Activated CD4-positive, alpha-beta T cell treated with anti-CD3 and anti-CD28 coated beads, Interleukin-2, amount 50 U/mL, for 16 hours (primary cell): ENCODE measurements at regions not wholly inside any gene's neighbourhood (a gene's known extent, or its start where the extent isn't known, plus 50 kb on each side); places are given as distances from the start of the nearest gene placed in this dataset.

ENCODE experiments used
- DNase-seq: peaks from one replicate; pipeline ENCODE4 v3.0.0-alpha.2; 2020

DNA sequence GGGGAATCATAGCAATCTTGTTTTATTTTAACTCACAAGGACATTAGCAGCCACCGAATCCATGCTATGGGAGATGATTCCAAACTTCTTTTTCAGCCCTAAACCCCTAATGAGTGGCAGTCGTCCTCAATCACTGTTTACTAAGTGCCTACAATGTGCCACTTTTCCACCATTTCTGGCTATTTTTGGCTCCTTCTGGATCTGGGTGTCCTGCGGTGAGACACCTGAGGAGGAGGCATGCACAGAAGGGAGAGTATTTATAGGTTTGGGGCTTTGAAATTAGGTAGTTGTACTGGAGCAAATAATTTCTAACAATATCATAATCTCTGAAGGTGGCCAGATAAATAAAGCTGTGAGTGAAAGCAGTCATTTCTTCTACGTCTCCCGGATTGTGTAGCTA is 1125.6 kb downstream of the BCL11B start:
- no peak for DNase-seq

DNA sequence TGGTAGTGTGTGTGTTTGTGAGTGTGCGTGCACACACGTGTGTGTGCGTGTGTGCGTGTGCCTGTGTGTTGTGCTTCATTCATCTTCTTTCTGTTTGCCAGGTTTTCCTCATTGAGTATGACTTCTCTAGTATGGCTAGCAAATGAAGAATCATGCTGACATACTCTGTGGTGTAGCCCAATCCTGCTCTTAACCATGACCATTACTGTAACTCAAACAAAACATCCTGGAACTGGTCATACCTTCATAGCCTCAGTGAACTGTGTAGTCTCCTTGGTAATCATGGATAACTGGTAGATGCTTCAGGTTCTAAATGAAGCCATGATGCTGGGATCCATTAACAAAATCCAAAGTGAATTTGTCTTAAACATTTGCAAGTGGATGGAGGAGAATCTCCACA is 1117.7 kb downstream of the BCL11B start:
- no peak for DNase-seq

DNA sequence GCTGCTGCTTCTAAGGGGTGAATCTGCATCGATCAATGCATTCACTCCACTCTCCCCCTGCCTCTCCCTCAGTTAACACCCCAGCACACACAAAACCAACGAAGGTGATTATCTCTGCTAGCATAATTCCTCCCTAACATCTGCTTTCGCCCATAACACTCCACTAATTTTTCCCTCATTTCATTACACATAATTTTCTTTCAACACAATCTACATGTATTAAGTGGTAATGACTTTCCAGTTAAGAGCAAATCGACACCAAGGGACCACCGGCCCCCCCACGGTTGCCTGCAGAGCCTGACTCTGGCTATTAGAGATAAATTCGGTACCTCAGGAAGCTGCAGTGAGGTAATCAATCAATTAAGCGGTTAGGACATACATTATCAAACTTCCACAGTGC is 1115.6 kb downstream of the BCL11B start:
- DNase-seq: no peak

DNA sequence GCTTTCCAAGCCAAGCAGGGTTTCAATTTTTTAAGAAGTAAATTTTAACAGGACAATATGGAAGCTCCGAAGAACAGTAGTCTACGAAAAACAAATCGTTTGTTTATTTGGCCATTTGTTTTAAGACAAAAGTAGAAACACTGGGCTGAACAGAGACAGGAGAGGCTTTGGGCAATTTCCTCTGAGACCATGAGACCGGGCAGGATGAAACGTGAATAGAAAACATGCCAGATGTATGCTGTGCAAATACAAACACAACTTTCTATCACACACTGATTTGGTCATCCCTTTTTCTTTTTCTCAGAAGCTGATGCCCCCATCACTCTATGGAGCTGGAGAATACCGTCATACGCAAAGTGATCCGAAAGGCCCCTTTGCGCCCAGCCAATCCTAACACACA is 1111.1 kb downstream of the BCL11B start:
- DNase-seq: no peak

DNA sequence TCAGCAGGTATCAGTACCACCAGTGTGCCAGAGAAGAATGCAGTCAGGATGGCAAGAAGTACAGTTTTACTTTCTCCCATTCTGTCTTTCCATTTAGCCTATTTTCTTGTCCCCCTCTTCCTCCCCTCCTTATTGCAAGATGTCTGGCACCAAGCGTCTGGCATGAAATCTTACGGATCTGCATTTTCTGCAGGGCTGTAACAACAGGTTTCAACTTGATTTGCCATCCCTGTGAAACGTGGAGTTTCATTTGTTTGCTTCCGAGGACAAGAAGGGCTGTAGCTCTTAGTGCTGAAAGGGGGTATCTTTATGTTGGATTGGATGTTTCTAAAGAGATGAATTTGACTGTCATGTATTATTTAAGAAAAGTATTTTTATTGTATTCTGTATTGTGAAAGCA is 1110.6 kb downstream of the BCL11B start:
- no peak for DNase-seq

DNA sequence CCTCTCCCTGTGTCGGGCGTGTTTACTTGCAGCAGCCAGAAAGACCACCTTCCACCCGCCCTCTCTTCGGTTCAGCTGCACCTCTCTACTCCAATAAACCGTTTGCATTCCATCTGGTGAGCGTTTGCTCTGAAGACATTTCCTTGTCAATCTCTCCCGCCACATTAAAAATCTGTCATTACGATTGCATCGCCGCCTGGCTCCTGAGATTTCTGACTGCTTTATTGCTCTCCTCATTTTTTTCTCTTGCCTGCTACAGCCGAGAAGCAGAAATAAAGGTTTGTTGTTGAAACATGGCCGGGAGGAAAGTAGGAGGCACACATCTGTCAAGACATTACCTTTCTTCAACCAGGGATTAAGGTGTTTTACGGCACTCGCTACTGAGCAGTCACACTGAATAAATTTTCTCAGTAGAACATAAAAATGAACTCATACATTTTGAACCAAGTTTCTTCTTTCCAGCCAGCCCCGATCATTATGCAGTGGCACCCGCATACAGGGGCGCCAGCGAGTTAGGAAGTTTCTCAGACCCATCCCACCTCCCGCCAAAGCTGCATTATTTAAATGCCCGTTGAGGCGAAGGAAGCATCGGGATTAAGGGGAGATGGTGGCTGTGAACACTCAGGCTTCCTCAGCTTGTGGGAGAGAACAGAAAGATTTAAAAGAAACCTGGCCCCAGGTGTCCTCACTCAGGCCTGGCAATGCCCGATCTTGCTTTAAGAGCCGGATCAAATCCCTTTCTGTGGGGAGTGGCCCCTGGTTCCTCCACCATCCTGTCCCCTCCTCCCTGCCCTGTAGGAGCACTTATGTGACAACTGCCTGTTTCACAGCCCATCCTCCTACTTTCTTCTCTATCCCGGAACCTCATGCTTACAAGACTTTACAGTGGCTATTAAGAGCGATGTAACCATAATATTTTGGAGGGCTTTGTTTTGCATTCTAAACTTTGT is 1108.9 kb downstream of the BCL11B start:
- no peak for DNase-seq

DNA sequence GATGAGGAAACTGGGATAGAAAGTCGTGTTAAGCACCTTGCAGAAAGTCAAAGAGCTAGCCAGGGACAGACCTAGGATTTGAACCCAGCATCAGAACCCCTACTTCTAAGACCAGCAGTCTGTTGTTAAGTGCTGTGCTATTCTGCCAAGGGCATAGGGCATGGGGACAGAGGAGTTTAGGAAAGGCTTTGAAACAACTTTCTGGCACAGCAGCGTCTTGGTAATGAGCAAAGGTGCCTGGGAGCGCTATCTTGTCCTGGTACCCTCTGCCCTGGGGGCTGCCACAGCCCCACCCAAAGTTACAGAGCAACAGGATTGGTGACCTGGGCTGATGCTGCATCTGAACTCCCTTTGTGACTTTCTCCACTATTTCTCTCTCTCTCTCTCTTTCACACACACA is 1108.1 kb downstream of the BCL11B start:
- no peak for DNase-seq

DNA sequence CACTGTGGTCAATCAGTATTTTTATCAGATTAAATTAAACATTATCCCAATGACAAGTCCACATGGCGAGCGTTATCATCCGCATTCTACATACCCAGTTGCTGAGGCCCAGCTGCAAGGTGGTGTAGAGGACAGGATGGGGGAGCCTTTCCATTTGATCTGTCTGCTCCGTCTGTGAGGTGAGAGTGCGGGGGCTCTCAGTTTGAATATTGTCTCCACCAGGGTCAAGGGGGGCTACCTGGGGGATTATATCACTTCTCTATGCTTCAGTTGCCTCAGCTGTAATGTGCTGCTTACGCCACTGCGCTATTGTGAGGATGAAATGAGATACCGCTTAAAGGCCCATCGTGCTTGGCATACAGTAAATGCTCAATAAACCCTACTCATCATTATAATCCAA is 1106.0 kb downstream of the BCL11B start:
- DNase-seq: no peak

DNA sequence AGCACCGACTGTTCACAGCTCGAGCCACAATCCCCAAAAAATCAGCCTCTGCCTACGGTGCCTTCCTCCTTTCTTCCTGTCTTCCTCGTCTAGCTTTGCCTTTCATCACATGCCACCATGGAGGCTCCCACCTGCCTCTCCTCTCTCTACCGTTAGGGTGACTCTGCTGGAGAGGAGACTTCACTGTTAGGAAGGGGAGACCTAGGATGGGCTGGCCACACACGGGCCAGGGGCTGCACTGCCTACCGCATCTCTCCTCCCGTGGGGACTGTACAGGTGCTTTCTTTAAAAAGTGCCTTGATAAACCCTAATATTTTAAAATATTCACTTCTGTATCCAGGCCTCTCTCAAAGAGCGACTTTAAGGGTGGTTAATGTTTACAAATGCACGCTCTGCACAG is 1104.7 kb downstream of the BCL11B start:
- no peak for DNase-seq

DNA sequence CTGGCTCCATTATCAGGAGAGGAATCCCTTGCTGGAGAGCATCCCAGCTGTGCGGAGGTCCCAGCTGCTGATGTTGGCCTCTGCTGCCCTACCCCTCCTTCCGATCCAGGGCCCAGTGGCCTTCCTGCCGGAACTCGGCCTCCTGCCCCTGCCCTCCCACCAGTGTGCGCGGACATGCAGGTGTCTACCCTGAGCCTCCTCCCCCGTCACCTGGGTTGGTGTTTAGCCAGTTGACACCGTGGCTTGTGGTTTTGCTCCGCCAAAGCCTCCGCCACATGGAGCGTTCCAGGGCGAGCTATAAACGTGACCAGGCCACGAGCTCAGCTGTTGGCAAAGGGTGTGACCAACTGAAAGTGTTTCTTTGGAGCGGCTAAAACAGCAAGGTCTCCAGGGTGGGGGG is 1104.3 kb downstream of the BCL11B start:
- no peak for DNase-seq

DNA sequence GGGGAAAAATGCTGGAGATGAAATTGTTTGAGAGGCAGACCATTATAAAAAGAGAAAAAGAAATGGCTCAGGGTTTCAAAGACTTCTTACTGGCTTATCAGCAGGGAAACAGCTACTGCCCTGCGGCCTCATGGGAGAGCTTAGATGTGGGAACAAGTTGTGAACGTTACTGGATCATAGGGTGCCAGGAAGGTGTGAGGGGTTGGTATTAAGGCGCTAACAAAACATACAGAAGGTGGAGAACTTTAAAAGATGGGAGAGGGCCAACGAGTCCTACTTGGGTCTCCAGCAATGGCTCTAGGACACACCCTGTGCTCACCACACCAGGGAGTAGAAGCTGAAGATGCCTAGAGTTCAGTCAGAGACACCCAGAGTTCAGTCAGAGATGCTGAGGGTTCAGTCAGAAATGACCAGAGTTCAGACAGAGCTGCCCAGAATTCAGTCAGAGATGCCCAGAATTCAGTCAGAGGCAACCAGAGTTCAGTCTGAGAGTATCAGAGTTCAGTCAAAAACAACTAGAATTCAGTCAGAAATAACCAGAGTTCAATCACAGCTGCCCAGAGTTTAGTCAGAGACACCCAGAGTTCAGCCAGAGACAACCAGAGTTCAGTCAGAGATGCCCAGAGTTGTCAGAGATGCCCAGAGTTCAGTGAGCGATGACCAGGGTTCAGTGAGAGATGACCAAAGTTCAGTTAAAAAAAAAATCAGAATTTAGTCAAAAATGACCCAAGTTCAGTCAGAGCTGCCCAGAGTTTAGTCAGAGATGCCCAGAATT is 1103.6 kb downstream of the BCL11B start:
- no peak for DNase-seq

DNA sequence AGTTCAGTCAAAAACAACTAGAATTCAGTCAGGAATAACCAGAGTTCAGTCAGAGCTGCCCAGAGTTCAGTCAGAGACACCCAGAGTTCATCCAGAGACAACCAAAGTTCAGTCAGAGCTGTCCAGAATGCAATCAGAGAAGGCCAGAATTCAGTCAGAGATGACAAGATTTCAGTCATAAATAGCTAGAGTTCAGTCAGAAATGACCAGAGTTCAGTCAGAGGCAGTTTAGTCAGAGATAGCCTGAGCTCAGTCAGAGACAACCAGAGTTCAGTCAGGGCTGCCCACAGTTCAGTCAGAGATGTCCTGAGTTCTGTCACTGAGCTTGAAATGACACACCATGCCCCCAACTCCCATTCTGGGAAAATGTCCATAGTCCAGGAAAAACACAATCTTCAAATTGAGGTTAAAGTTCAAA is 1102.8 kb downstream of the BCL11B start:
- peak; percentile 82 for DNase-seq

DNA sequence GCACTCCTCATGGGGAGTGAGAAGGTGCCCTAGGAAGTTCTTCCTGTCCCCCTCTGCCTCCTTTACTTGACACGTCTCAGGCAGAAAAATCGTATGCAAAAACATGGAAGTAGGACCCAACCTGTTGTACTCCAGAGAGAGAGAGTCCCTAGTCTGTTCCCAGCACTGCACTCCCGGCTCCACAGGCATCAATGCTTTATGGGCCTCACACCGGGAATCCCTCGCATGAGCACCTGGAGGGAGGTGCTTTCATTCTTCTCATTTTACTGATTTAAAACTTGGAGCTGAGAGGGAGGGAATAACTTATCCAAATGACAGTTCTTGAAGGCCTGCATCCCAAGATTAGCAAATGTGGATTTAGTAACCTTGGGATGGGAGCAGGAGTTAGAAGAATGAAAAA is 1101.4 kb downstream of the BCL11B start:
- no peak for DNase-seq

DNA sequence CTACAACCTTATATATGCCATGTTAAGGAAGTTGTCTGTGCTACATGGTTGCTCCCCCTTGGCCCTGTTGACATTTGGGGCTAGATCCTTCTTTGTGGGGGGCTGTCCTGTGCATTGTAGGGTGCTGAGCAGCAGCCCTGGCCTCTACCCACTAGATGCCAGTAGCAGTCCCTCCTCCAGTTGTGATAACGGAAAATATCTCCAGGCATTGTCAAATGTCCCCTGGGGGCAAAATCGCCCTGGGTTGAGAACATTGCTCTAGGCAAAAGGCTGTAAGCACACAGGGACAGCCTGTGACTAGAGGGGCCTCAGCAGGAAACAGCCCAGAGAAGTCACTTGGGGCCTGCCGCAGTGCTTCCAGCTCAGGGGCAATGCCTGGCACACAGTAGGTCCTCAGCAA is 1100.3 kb downstream of the BCL11B start:
- no peak for DNase-seq

DNA sequence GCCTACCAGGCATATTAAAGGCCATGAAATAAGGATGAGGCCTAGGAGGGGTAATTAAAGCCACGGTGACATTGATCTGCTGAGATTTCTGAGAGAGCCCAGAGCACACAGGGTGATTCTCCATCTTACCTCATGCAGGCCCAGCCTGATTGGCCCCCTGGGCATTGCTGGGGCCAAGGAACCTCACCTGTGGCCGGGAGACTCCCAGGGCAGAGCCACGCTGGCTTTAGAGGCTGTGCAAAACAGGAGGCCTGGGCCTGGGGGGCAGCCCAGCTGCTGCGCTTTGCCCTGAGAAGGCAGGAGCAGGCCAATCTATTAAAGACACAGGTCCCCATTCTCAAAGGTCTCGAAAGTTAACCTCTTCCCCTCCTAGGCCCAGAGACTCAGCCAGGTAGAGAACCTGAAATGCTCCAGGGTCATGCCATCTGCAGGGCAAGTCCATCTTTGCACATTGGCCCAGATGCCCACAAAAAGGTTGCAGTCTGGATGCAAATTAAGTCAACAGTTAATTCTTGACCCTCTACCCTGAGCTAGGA is 1099.7 kb downstream of the BCL11B start:
- no peak for DNase-seq

DNA sequence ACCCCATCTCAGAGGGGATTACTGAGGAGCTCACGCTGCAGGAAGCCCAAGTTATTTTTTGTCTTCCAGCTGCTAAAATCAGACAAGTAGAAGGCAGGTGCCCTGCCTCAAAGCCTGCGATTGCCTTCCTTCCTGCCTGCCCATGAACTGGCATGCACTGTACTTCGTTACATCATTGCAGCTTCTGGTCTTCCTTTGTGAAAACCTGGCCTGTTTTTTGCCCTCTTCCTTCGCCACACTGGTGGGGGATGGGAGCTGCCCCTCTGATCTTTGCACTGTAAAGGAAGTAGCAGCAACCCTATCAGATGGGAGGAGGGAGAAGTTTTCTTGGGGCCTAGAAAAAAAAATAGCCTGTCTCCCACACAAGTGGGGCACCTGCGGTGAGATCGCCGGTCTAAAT is 1098.7 kb downstream of the BCL11B start:
- DNase-seq: peak; percentile 86

DNA sequence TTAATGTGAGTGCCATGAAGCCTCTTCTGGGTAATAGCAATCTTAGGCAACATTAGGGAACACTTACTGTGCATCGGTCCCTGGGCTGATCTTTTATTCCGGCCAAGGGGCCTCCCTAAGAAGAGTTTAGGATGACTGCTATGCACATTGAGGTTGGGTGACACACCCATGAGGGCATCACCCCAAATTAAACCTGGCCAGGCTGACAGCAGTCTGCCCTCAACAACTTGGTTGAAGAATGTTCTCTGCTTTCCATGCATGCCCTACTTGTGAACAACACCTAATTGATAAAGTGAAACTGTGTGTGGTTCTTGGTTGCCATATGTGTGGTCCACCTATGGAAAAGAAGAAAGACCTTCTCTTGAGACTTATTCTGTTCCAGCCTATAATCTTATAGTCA is 1098.0 kb downstream of the BCL11B start:
- no peak for DNase-seq

DNA sequence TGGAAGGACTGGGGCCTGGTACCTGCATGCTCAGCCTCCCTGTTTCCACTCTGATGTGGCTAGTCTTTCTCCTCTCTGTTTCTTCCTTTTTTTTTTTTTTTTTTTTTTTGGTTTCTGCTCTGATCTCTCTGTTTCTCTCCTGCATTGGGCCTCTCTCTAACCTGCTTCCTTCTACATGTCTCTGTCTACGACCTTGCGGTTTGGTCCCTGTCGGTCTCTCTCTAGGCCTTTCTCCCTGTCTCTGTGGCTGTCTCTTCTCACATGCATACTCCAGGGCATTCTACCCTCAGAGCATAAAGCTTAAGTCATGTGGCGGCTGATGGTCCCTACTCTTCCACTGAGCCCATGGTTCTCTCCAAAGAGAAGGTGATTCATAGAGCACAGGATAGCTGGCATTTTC is 1096.6 kb downstream of the BCL11B start:
- DNase-seq: no peak

DNA sequence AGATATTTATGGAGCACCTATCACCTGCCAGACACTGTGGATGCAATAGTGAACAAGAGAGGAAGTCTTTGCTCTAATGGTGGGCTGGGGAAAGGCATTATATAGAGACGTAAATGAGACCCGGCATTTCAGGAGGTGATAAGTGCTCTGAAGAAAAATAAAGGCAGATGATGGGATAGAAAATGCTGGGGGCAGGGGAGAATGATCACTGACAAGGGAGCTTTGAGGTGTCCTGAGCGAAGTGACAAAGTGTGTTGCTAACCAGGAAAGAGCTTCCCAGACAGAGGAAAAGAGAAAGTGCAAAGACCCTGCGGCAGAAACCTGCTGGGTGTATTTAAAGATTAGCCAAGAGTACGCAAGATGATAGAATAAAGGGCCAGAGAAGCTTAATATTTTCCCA is 1096.1 kb downstream of the BCL11B start:
- DNase-seq: no peak

DNA sequence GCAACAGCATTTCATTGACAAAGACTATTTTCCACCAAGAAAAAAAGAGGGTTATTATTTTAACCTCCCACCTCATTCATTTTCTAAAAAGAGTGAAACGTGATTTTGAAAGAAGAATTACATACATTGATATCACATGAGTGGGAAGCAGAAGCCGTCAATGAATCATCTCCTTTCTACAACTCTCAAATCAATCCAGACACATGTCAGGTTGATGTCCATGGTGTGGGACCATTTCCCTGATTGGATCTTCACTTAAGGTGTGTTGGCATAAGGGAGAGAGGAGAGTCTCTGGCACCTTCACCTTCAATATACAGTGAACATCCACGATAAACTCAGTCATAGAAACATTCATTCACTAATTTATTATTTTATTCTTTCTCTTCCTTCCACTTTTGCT is 1095.1 kb downstream of the BCL11B start:
- peak; percentile 66 for DNase-seq

DNA sequence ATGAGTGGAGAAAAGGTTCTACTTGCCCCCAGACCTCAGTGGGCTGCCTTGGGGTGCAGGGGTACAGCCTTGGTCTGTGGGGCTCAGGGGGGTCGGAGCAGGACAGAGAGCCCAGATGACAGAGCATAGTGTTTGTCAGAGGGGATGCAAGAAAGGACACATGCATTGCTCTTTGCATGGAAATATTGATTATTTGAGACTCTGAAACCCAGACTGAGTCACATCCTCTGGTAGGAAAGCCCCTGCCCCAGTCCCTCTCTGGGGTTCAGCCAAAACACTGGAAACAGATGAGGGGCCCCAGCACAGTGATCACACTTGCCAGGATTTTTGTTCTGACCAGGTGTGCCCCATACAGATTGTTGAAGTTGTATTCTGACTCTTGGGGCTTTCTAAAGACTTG is 1094.4 kb downstream of the BCL11B start:
- peak; percentile 90 for DNase-seq

DNA sequence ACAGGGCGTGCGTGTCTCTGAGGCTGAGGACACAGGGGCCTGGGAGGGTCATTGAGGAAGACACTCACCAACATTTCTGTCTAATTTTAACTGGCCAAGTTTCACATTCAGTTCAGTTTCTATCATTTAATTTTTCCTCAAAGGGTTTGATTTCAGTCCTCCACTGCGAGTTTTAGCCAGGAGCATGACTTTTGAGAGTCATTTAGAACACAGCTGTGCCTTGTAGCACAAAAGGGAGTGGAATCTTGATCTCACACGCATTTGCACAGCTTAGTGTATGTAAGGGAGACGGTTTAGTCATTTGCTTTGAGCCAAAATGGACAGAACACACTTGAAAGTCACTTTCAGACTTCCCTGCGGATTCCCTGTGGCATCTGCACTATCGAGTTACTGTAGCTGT is 1090.8 kb downstream of the BCL11B start:
- no peak for DNase-seq

DNA sequence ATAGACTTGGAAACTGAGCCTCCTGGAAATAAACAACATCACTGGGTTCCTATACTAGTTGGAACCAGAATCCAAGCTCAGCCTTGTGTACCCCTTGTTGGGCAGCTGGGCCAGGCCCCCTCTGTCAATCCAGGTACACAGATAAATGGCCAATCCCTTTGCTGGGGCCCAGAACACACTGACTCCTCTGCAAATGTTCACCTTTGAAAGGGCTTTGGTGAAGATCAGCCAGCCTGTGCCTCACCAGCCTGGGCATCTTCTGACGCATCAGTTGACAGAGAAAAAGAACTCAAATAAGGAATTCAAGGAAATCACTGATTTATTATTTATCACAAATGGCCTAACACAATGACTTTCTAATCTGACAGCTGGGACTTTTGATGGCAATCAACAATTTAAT is 1090.2 kb downstream of the BCL11B start:
- no peak for DNase-seq
